GM12873 (cell line): ENCODE measurements at regions not wholly inside any gene's neighbourhood (a gene's known extent, or its start where the extent isn't known, plus 50 kb on each side); places are given as distances from the start of the nearest gene placed in this dataset.

Source experiments
- TF ChIP-seq, protein P1 (sequence below): IDR thresholded peaks from 2 replicates; pipeline ENCODE4 v1.5.1; 2012; ENCODE audit warnings: low read depth, mild to moderate bottlenecking, moderate library complexity, low read length, control low read depth; ENCODE audit not compliant: insufficient read depth; ENCODE audit errors: missing control alignments

DNA sequence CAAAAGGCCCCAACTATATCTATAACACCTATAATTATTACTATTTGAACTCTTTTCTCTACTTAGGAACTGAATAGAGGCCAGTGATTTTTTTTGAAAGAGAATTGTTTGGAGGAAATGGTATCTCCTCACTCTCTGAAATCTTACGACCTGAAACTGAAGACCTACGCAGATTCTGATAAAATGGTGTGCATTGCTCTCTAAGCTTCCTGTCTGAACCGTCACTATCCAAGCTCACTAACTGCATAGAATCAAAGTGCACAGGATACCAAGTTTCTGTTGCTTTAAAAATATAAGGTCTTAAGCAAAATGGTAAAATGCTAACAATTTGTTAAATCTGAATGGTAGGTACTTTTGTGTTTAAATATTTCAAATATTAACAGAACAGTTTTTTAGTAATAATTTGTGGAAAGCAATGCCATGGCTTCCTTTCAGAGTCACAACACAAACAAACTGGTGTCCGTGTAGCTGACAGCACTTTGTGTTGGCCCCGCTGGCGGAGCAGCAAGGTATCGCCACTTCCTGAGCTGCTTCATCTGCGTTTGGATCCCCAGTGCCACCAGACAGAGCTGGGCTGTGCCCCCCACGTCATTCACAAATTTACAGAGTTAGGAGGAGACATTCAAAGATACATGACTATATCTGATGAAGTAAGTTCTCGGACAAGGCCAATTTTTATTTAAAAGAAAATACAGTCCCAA, 313.9 kb downstream of the FBXW7 start:
- TF ChIP-seq, protein P1, sequence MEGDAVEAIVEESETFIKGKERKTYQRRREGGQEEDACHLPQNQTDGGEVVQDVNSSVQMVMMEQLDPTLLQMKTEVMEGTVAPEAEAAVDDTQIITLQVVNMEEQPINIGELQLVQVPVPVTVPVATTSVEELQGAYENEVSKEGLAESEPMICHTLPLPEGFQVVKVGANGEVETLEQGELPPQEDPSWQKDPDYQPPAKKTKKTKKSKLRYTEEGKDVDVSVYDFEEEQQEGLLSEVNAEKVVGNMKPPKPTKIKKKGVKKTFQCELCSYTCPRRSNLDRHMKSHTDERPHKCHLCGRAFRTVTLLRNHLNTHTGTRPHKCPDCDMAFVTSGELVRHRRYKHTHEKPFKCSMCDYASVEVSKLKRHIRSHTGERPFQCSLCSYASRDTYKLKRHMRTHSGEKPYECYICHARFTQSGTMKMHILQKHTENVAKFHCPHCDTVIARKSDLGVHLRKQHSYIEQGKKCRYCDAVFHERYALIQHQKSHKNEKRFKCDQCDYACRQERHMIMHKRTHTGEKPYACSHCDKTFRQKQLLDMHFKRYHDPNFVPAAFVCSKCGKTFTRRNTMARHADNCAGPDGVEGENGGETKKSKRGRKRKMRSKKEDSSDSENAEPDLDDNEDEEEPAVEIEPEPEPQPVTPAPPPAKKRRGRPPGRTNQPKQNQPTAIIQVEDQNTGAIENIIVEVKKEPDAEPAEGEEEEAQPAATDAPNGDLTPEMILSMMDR = no peak

DNA sequence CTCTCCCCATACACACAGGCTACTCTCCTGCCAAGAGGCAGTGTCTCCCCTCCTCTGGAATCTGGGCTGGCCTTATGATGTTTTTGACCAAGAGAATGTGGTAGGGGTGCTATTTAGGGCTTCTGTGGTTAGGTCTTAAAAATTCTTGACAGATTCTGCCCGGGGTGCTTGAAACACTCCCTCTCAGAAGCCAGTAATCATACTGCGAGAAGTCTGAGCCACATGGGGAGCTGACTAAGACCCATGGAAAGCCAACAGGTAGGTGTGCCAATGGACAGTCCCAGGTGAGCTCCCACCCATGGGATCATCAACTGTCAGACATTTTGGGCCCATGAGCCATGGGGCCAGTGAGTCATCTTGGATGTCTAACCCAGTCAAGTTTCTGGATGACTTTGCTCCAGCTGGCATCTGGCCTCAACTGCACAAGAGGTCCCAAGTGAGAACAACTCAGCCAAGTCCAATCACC, 315.7 kb downstream of the FBXW7 start:
- TF ChIP-seq, protein P1 = no peak

DNA sequence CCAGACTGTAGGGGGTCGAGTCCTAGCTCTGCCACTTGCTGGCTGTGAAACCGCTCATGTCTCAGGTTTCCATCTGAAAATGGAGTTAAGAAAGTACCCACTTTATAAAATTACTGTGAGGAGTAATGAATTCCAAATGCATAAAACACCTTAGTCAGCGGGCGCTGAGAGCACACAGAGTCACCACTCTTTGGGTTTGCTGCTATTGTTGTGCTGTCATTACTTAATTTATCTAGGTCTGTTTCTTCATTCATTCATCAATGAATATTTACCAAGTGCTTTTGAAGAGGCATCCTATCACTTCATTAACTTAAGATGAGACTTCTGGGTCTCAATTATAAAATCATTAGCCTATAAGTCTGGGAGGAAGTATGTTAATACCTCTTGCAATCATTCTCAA, 317.3 kb downstream of the FBXW7 start:
- TF ChIP-seq, protein P1 = no peak

DNA sequence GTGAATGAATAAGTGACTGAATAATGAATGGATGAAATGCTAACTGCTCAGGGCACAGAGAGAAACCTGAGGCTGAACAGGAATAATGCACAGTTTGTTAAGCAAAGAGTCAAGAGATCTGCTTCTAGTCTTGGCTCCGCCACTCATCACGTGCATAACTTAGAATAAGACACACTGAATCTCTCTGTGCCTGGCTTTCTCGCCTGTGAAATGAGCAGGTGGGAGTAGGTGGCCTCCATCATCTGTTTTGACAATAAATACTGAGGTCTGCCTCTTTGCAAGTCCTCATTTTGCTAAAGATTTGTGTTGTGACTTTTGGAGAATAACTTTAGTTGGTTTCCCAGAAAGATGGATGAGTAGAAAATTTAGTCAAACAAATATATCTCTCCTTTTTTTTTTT, 318.0 kb downstream of the FBXW7 start:
- TF ChIP-seq, protein P1 = no peak

DNA sequence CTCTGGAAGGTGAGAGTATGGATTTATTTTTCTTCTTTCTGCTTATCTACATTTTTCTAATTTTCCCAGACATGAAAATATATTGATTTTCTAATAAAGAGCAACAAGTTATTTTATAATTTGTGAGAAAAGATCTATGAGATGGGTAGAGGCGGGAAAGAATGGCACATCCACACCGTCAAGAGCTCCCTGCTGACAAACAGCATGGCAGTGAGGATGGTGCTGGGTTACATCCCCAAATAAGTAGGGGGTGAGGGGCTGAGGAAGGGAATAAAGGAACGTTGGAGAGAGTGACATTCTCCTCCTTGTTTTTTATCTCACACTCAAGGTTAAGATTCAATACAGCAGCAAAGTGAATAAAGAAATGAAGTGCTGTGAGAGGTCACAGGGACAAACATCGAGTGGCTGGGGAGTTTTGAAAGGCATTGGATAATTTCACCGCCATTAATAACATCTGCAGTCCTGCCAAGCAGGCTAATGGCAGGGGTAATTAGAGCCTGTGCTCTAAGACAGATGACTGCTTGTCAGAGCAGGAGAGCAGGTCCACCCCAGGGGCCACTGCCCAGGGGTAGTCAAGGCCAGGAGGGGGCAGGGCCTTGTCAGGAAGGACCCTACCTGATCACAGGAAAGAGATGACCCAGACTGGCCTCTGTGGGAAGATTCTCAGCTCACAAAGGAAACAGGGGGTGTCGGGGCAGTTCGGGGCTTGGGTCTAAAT, 323.8 kb downstream of the FBXW7 start:
- TF ChIP-seq, protein P1 = no peak

DNA sequence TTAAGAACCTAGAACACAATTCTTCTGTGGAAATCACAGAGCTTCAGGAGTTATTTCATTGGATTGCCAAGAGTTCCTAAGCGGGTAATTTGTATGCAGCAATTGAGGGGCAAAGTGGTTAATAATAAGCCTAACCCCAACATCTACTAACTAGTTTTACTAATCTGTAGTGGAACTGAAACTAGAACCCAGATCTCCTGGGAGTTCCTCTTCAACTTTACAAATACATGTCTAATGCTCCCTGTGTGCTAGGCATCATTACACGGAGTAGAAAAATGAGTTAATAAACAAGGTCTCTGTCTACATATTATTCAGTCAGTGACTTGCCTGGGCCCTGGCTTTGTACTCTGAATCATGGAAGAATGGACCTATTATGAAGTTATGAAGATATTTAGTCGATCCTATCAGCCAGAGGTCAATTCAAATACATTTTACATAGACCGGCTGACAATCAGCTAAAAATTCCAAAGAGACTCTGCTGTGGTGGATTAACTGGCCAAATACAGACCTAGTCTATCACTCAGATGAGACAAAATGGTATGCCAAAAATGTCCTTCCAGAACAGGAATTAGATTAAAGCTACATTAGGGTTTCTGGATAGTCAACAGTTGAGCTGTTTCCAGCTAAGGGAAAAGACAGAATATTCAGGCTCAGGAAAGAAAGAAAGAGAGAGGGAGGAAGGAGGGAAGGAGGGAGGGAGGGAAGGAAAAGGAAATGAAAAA, 326.0 kb downstream of the FBXW7 start:
- TF ChIP-seq, protein P1 = no peak

DNA sequence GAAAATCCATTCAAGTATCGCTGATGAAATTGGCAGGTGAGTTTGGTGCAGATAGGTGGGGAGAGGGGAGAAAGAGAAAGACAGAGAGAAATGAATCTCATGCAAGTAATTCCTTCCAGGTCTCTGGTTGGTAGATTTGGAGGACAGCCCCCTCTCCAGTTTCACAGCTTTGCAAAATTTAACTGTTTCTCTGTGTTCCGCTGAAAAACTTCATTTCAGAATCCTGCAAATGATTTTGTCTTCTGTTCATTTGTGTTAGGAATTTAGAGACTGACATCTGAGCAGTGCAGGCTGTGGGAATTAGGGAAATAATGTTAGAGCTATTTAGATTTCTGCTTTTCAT, 328.5 kb downstream of the FBXW7 start:
- TF ChIP-seq, protein P1 = no peak
